Subcutaneous abdominal adipose tissue (tissue), 5 donors: ENCODE measurements at regions not wholly inside any gene's neighbourhood (a gene's known extent, or its start where the extent isn't known, plus 50 kb on each side); places are given as distances from the start of the nearest gene placed in this dataset.

Experiments used
- H3K27ac ChIP-seq: one replicate; pipeline ENCODE4 v1.7.0; 2013; ENCODE audit warnings: low read depth, mild to moderate bottlenecking, inconsistent platforms, low read length, moderate library complexity
- H3K27me3 ChIP-seq, 5 donors: one replicate each; pipeline ENCODE4 v1.7.0; 2013; ENCODE audit warnings: low read length in 5 of 5, inconsistent platforms in 1 of 5; ENCODE audit not compliant: control insufficient read depth in 5 of 5, insufficient read depth in 4 of 5
- H3K36me3 ChIP-seq, 5 donors: one replicate each; pipeline ENCODE4 v1.7.0; 2013; ENCODE audit warnings: low read length in 5 of 5; ENCODE audit not compliant: control insufficient read depth in 5 of 5, insufficient read depth in 5 of 5
- H3K4me1 ChIP-seq, 5 donors: one replicate each; pipeline ENCODE4 v1.7.0; 2013; ENCODE audit warnings: low read length in 5 of 5, mild to moderate bottlenecking in 3 of 5, moderate library complexity in 1 of 5; ENCODE audit not compliant: control insufficient read depth in 5 of 5, insufficient read depth in 5 of 5
- H3K4me3 ChIP-seq, 5 donors: one replicate each; pipeline ENCODE4 v1.7.0; 2013; ENCODE audit warnings: low read length in 5 of 5, low read depth in 1 of 5
- H3K9ac ChIP-seq, 5 donors: one replicate each; pipeline ENCODE4 v1.7.0; 2013; ENCODE audit warnings: low read length in 5 of 5, mild to moderate bottlenecking in 4 of 5, moderate library complexity in 3 of 5
- H3K9me3 ChIP-seq, 5 donors: one replicate each; pipeline ENCODE4 v1.7.0; 2013; ENCODE audit warnings: low read length in 5 of 5; ENCODE audit not compliant: control insufficient read depth in 5 of 5
- donor health status: healthy.
- donor health status: healthy.
- donor health status: healthy.
- donor health status: healthy.
- donor health status: healthy.

GRCh38 chr2:185942855-185943254, 204.3 kb downstream of the FSIP2 start:
- peaks cover 0 to 14% (median 5%) of the 10 kb centered on the region in 5 donors for H3K9me3 ChIP-seq
- H3K9ac ChIP-seq = no peak overlapping the region
- peaks cover 0 to 15% (median 0%) of the 10 kb centered on the region in 5 donors for H3K36me3 ChIP-seq
- H3K27ac ChIP-seq = no peak overlapping the region
- no peak overlapping the region for H3K4me3 ChIP-seq
- H3K27me3 ChIP-seq = no peaks in the 10 kb centered on the region
- no peaks in the 10 kb centered on the region for H3K4me1 ChIP-seq

GRCh38 chr2:185947722-185948121, 209.1 kb downstream of the FSIP2 start:
- H3K27me3 ChIP-seq = no peaks in the 10 kb centered on the region
- no peak overlapping the region for H3K4me3 ChIP-seq
- no peak overlapping the region for H3K9ac ChIP-seq
- H3K4me1 ChIP-seq = no peaks in the 10 kb centered on the region
- peaks cover 0 to 11% (median 0%) of the 10 kb centered on the region in 5 donors for H3K36me3 ChIP-seq
- H3K27ac ChIP-seq = no peak overlapping the region
- peaks cover 0 to 9% (median 3%) of the 10 kb centered on the region in 5 donors for H3K9me3 ChIP-seq

GRCh38 chr2:185952100-185952499, 213.5 kb downstream of the FSIP2 start:
- Histone ChIP-seq H3K36me3 (peaks cover 0 to 3% (median 0%) of the 10 kb centered on the region in 5 donors), H3K4me3 (no peak overlapping the region), H3K27me3 (no peaks in the 10 kb centered on the region), H3K27ac (no peak overlapping the region), H3K4me1 (no peaks in the 10 kb centered on the region), H3K9me3 (no peaks in the 10 kb centered on the region), H3K9ac (no peak overlapping the region)

DNA sequence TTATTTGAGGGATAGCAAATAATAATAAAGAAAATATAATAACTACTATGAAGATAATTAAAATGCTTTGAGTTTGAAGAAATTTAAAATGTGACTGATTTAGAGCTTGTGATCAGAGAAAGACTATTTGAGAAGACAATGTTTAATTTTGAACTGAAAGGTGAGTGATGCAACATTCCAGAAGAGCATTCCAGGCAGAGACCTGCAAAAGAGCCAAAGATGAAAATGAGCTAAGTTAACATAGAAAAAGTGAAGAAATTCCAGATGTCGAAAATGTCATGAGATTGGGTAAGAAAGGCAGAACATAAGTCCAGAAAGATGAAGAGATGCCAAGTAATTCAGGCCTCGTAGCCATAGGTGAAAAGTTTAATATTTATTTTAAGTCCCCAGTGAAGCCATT, 215.8 kb downstream of the FSIP2 start:
- no peaks in the 10 kb centered on the region for H3K27me3 ChIP-seq
- no peaks in the 10 kb centered on the region for H3K4me1 ChIP-seq
- no peak overlapping the region for H3K27ac ChIP-seq
- no peak overlapping the region for H3K9ac ChIP-seq
- no peaks in the 10 kb centered on the region for H3K9me3 ChIP-seq
- H3K4me3 ChIP-seq = no peak overlapping the region
- H3K36me3 ChIP-seq = peaks cover 0 to 3% (median 0%) of the 10 kb centered on the region in 5 donors

DNA sequence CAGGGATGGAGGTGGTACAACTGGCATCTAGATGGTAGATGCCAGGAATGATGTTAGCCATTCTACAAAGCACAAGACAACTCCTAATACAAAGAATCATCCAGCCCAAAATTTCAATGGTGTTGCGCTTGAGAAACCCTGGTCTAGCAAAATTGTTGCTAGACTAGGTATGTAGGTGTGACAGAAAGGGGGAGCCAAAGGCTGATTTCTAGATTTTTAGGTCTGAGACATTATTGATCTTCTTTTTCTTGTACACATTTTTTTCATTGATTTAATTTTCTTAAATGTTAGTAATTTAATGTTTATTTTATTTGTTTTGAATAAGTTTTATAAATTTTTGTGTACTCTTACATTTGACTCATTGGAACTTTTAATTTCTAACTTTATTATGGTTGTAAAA, 216.4 kb downstream of the FSIP2 start:
- Histone ChIP-seq H3K36me3 (peaks cover 0 to 3% (median 0%) of the 10 kb centered on the region in 5 donors), H3K4me1 (no peaks in the 10 kb centered on the region), H3K27ac (no peak overlapping the region), H3K9ac (no peak overlapping the region), H3K9me3 (peaks cover 0 to 1% (median 0%) of the 10 kb centered on the region in 5 donors), H3K4me3 (no peak overlapping the region), H3K27me3 (no peaks in the 10 kb centered on the region)

- H3K9ac ChIP-seq = no peak overlapping the region
- no peak overlapping the region for H3K27ac ChIP-seq
- no peaks in the 10 kb centered on the region for H3K36me3 ChIP-seq
- no peaks in the 10 kb centered on the region for H3K27me3 ChIP-seq
- H3K9me3 ChIP-seq = peaks cover 0 to 8% (median 0%) of the 10 kb centered on the region in 5 donors
- no peak overlapping the region for H3K4me3 ChIP-seq
- no peaks in the 10 kb centered on the region for H3K4me1 ChIP-seq
These were observed 228.7 kb downstream of the FSIP2 start for GRCh38 chr2:185967335-185967734.

DNA sequence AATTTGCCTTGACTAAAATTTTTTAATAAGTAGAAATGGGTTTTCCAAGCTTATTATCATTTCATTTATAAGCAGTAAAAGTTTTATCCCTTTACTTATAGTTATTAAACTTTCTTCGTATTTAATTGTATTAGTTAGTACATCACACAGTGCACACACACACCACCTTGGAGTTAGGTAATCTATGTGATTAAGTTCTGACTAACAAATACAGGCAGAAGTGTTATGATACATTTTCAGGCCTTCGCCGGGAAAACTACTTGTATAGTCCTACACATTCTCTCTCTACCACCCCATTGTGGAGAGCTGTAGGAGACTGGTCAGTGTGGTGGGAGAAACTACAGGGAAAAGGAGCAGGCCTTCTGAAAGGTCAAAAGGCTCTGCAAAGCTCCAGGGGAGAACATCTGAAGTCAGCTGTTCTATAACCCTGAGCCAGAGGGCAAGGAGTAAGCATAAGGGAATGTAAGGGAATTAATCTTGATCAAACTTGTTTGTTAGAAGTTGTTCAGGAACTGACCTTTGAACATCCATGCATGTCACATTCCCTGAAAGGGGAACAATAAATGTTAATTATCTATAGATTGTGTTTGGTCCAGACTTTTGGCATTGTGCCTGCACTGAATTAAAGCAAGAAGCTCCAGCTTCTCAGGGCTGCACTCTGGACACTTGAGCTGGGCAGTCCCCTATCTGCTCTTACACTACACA, 231.7 kb downstream of the FSIP2 start:
- Histone ChIP-seq H3K27ac (no peak overlapping the region), H3K36me3 (no peaks in the 10 kb centered on the region), H3K9ac (no peak overlapping the region), H3K27me3 (no peaks in the 10 kb centered on the region), H3K9me3 (peaks cover 0 to 5% (median 0%) of the 10 kb centered on the region in 5 donors), H3K4me1 (no peaks in the 10 kb centered on the region), H3K4me3 (no peak overlapping the region)

DNA sequence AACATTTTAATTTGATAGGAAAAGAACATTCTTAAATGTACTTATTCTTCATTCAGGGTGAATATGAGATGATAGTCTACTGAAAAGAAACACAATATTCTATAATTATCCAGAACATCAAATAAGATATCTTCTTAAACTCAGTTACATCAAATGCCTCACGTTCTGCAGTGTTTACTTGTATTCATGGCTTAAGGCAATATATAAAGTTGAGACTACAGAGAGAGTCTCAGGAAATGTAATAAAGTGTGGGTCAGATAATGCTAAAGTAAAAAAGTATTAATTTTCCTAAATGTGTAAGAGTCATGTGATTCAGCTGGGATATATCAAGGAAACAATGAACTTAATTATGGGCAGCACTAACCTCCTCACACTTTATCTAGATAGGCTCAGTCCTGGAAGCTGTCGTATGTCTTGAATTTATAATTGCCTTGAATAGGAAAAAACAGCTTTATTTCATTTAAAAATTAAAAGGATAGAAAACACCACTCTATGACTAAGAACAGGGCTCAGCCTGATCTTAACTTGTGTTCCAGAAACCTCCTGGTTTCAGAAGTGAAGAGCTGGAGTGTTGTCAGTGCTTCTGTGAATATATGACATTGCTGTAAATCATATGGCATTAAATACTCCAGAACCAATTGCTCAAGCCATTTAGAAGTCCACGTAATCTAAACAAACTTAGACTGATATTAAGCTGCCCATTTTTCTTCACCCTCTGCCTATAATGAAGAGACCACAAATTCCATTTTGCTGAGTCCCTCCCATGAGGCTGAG, 240.2 kb downstream of the FSIP2 start:
- Histone ChIP-seq H3K4me3 (no peak overlapping the region), H3K9ac (no peak overlapping the region)

GRCh38 chr2:185979546-185980071, 241.0 kb downstream of the FSIP2 start:
- Histone ChIP-seq H3K9ac (no peak overlapping the region), H3K27ac (no peak overlapping the region), H3K36me3 (no peaks in the 10 kb centered on the region), H3K4me1 (no peaks in the 10 kb centered on the region), H3K27me3 (no peaks in the 10 kb centered on the region), H3K9me3 (no peaks in the 10 kb centered on the region), H3K4me3 (no peak overlapping the region)

More for the DNA sequence above, 240.2 kb downstream of the FSIP2 start:
- Histone ChIP-seq H3K27ac (no peak overlapping the region), H3K9me3 (no peaks in the 10 kb centered on the region), H3K36me3 (no peaks in the 10 kb centered on the region), H3K4me1 (no peaks in the 10 kb centered on the region), H3K27me3 (no peaks in the 10 kb centered on the region)

DNA sequence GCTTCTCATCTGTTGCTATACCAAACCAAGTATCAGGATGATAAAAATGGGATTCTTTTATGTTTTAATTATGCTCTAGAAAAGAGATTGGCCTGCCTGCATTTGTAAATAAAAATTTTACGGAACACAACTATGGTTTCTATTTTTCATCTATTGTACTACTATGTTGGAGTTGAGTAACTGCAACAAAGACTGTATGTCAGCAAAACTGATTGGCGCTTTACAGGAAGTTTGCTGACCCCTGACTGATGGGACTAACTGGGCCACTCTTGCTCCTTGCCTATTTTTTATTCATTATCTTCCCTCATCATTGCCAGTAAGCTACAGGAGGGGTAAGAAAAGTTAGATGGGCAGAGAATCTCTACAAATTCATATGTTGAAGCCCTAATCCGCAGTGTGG, 242.3 kb downstream of the FSIP2 start:
- no peaks in the 10 kb centered on the region for H3K9me3 ChIP-seq

More for the DNA sequence above, 242.3 kb downstream of the FSIP2 start:
- H3K9ac ChIP-seq = no peak overlapping the region
- no peaks in the 10 kb centered on the region for H3K27me3 ChIP-seq
- H3K4me3 ChIP-seq = no peak overlapping the region
- no peak overlapping the region for H3K27ac ChIP-seq
- no peaks in the 10 kb centered on the region for H3K4me1 ChIP-seq
- no peaks in the 10 kb centered on the region for H3K36me3 ChIP-seq
